A673 (cell line): ENCODE measurements at regions not wholly inside any gene's neighbourhood (a gene's known extent, or its start where the extent isn't known, plus 50 kb on each side); places are given as distances from the start of the nearest gene placed in this dataset.

Experiments used
- CTCF ChIP-seq: fragments of 300-800, 200-600 bp; sonication (generic); conservative IDR thresholded peaks from 2 replicates; pipeline ENCODE4 v1.5.1; 2017; ENCODE audit warnings: low read depth, mild to moderate bottlenecking, antibody characterized with exemption, low read length, moderate library complexity, mixed read lengths
- EZH2 ChIP-seq: fragments of 200-600 bp; sonication (generic); IDR thresholded peaks from 2 replicates; pipeline ENCODE4 v1.6.1; 2017; ENCODE audit warnings: borderline replicate concordance, low read depth, mild to moderate bottlenecking, mixed read lengths, antibody characterized with exemption, low read length; ENCODE audit not compliant: poor library complexity, severe bottlenecking

- TF ChIP-seq CTCF (no peak), EZH2 (no peak)
Observed at GRCh38 chr5:12586406-12586805, 682.2 kb upstream of the CTNND2 start.
